G401.6 (cell line): ENCODE measurements at regions not wholly inside any gene's neighbourhood (a gene's known extent, or its start where the extent isn't known, plus 50 kb on each side); places are given as distances from the start of the nearest gene placed in this dataset.
"Not testable (repeated sequence)": the region's sequence is repeated elsewhere in the genome, so short reads cannot be mapped to it uniquely, and the experiment has no call there.

Experiments used
- FAIRE-seq: peaks from 2 replicates; lab custom pipeline; 2012; peaks lifted over from hg19 to GRCh38; lab: Jason Lieb, UNC

GRCh38 chr4:73348185-73348584 lies 55.9 kb upstream of the ALB start:
- no peak for FAIRE-seq

- FAIRE-seq, result no peak
These were observed 56.6 kb upstream of the ALB start for GRCh38 chr4:73347497-73347896.

GRCh38 chr4:73345399-73345975 lies 58.6 kb upstream of the ALB start:
- no peak for FAIRE-seq

- no peak for FAIRE-seq
These were observed 60.0 kb upstream of the ALB start for GRCh38 chr4:73344106-73344505.

- no peak for FAIRE-seq
These were observed 60.7 kb upstream of the ALB start for GRCh38 chr4:73343432-73343831.

- no peak for FAIRE-seq
These were observed 62.6 kb upstream of the ALB start for GRCh38 chr4:73341454-73341853.

- FAIRE-seq, result no peak
These were observed 63.2 kb upstream of the ALB start for GRCh38 chr4:73340917-73341316.

- FAIRE-seq, result no peak
These were observed 68.4 kb upstream of the ALB start for GRCh38 chr4:73335679-73336078.

- FAIRE-seq, result not testable (repeated sequence)
These were observed 72.1 kb upstream of the ALB start for GRCh38 chr4:73332012-73332411.

GRCh38 chr4:73329300-73329699 lies 70.7 kb upstream of the ANKRD17 start:
- FAIRE-seq, result no peak

- FAIRE-seq, result not testable (repeated sequence)
These were observed 67.2 kb upstream of the ANKRD17 start for GRCh38 chr4:73325776-73326175.

- FAIRE-seq, result no peak
These were observed 58.5 kb upstream of the ANKRD17 start for GRCh38 chr4:73317092-73317491.

- no peak for FAIRE-seq
These were observed 56.5 kb upstream of the ANKRD17 start for GRCh38 chr4:73315091-73315490.

- no peak for FAIRE-seq
These were observed 54.4 kb upstream of the ANKRD17 start for GRCh38 chr4:73312967-73313366.

- peak; percentile 97 for FAIRE-seq
These were observed 52.8 kb upstream of the ANKRD17 start for GRCh38 chr4:73311428-73311827.

GRCh38 chr4:73309211-73309610 lies 50.6 kb upstream of the ANKRD17 start:
- no peak for FAIRE-seq
